Activated CD4-positive, alpha-beta T cell treated with anti-CD3 and anti-CD28 coated beads, Interleukin-2, amount 50 U/mL, for 24 hours (primary cell): ENCODE measurements at regions not wholly inside any gene's neighbourhood (a gene's known extent, or its start where the extent isn't known, plus 50 kb on each side); places are given as distances from the start of the nearest gene placed in this dataset.

Source experiments
- DNase-seq, 2 donors: peaks; one replicate each; pipeline ENCODE4 v3.0.0-alpha.2; 2020; ENCODE audit warnings: low read depth in 1 of 2, low spot score in 1 of 2

DNA sequence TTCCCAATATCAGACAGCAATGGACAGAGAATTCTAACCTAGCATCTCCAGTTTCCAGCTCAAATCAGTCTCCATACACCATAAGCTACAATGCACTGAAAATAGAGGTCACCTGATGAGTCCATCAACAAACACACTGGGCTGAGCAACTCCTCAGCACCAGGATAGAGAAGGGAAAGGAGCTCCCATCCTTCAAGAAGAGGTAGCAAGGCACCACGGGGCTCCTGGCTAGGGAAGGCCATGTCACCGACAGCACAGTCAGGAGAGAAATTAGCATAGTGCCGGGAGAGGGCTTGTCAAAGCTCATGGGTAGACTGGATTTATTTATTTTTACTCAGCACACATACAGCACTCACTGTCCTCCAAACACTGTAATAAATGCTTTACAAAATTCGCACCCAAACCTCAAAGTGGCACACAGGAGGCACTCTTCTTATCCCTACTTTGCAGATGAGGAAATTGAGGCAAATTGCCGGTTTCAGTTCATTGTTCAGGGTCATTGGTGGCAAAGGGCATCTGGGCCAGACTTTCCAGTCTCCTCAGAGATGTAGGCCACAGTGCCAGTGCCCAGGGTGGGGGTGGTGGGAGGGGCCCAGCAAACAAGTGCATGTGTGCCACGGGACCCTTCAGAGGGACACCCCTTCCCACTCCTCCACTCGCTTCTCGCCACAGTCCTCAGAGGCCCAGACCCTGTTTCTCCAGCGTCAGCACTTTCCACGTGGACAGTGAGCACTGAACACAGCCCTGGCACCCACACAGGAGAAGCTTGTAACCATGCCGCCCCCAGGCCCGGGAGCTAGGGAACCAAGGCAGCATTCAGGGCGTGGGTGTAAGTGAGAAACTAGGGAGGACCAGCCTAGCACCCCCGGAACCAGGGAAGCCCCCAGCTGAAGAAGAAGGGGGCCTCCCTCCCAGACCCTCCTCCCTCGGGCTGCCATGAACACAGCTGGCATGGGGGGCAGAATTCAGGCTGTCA is 1417.4 kb downstream of the TBC1D22A start:
- DNase-seq, result no peak

GRCh38 chr22:48178536-48178935 is 1416.1 kb downstream of the TBC1D22A start:
- DNase-seq, result no peak

- no peak for DNase-seq
Measured at GRCh38 chr22:48177631-48178030, 1415.2 kb downstream of the TBC1D22A start.

DNA sequence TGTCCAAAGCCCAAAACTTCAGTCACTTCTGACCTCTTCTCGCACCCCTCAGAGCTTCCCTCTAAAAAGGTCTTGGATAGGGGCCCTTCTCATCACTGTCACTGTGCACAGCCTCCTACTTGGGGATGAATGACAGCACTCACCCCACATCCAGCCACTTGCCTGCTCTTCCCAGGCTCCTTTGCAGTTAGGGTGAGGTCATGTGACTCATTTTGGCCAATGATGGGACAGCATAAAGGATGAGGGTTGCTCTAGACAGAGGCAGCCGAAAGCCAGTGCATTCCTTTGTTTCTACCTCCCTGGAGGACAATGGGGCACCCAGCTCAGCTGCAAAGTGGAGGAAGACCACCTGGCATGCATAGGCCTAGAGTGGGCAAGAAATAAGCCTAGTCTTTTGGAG is 1413.3 kb downstream of the TBC1D22A start:
- no peak for DNase-seq

DNA sequence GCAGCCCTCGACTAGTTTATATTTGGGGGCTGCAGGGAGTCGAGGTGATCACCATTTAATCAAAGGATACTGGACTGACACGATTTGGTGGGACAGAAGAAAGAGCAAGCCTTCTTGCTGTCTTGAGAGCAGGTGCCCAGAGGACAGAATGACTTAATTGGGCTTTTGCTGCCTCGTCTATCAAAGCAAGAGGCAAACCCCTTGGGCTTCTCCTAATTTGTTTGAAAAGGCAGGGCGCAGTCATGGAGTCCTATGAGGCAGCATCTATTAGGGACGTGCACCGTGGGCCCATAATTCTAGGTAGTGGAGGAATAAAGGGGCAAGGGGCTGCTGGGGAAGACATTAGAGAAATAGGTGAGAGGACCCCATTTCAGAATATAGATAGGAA is 1411.3 kb downstream of the TBC1D22A start:
- no peak for DNase-seq

DNA sequence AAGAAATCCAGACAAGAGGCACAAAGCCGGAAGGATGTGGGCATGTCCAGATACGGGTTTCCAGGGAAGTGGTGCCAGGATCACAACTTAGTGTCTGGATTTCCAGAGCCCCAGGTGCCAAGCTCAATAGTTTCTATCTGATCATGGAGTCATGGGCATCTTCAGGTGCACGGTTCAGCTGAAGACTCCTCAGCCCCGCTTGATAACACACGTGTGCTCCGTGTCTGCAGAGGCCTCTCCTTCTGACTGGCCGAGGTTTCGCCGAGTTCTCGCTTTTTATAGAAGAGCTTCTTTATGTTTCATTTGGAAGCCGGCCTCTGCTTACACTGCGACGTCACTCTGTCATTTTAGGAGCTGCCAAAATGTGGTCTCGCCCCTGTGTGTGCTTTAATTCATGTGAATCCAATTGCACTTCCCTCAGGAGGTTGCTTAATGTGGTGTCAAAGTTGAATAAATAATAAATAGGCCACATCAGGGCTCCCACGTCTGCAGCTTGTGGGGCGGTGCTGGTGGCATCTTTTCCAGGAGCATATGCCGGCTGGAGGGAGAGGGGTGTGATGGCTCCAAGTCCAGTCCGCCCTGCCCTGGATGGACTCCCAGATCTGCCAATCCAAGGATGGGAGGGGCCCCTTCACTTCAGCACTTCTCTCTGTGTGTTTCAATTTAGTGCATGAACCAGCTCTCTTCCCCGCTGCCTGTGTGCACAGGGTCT is 1410.8 kb downstream of the TBC1D22A start:
- DNase-seq, result no peak

GRCh38 chr22:48171271-48171691 is 1408.8 kb downstream of the TBC1D22A start:
- DNase-seq, result no peak

- DNase-seq, result no peak
Measured at GRCh38 chr22:48169227-48169626, 1406.8 kb downstream of the TBC1D22A start.

GRCh38 chr22:48167238-48167637 is 1404.8 kb downstream of the TBC1D22A start:
- DNase-seq, result no peak

GRCh38 chr22:48161298-48161697 is 1398.8 kb downstream of the TBC1D22A start:
- DNase-seq, result no peak

- no peak for DNase-seq
Measured at GRCh38 chr22:48157676-48158075, 1395.2 kb downstream of the TBC1D22A start.

GRCh38 chr22:48156603-48157355 is 1394.3 kb downstream of the TBC1D22A start:
- no peak for DNase-seq

DNA sequence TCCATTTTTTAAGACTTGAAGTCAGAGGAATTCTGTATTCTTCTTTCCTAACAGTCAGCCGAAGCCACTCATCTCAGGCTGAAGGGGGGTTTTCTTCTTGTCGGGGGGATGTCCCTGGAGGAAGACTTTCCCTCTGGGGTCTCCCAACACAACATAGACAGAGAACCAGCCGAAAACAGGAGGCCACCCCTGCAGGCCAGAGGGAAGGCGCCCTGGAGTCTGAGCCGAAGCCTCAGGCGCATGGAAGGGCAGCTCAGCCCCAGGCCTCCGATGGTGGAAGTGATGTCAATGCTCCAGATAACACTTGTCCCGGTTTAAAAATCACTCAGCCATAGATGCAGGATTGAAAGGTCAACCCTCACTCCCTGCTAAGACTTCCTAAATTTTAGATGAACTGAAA is 1393.0 kb downstream of the TBC1D22A start:
- no peak for DNase-seq

DNA sequence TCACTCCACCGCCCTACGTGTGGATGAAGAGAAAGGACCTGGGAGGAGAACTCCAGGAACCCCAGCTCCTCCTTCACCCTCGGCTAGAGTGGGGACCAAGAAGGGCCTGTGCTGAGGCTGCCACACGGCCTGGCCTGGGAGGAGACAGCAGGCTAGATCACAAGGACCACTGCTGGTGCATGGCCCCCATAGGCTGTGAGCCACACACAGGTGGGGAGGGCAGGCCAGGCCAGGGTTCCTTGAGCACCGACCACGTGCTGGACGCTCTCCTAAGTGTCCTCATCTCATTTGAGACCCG is 1392.4 kb downstream of the TBC1D22A start:
- DNase-seq, result no peak

GRCh38 chr22:48154169-48154942 is 1391.9 kb downstream of the TBC1D22A start:
- DNase-seq, result no peak

DNA sequence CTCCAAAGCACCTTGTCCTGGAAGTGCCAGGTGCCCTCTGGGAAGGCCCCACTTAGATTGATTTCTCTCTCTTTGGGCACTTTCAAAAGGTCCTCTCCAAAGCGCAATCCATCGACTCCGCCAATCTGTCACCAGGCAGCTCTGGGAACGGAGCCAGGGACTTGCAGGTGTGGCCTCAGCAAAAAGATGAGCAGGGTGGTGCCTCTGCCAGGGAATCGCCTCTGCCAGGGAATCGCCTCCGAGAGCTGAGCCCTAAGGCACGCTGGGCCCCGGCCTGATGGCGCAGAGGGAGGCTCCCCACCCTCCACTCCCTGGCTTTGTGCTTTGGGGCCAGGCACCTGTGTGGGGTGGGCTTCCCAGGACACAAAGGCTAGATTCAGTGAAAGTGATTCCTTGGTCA is 1391.3 kb downstream of the TBC1D22A start:
- DNase-seq, result no peak

DNA sequence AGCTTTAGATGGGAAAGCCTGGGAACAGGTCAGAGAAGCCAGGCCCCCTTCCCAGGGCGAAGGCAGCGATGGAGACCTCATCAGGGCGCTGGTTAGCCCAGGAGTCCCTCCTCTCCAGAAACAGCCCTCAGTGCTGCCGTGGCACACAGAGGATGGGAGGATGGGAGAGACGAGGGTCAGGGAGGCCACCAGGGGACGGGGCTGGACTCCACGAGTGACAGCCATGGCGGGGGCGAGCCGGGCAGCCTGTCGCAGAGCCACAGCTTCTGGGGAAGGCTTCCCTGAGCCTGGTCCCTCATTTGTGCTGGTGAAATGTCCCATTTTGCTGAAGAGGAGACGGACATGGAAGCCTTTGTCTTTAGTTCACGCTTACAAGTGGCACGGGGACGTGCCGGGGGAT is 1390.5 kb downstream of the TBC1D22A start:
- no peak for DNase-seq

GRCh38 chr22:48152164-48152775 is 1389.8 kb downstream of the TBC1D22A start:
- DNase-seq, result no peak

DNA sequence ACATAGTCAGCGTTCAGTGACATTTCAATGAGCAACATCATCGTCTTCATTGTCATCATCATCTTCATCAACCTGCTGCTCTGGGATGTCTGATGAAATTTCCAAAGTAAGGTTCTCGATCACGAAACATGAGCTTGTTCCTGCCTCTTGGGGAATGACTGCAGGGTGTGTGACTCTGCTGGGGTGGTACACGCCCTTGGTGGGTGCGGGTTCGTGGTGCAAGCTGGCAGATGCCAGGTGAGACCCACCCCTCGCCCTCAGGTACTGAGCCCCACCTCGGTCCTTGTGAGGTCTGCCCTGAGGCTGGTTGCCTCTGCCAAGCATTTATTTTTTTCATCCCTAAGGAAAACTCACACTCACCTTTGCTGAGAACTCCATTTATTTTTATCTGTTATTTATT is 1389.2 kb downstream of the TBC1D22A start:
- no peak for DNase-seq

DNA sequence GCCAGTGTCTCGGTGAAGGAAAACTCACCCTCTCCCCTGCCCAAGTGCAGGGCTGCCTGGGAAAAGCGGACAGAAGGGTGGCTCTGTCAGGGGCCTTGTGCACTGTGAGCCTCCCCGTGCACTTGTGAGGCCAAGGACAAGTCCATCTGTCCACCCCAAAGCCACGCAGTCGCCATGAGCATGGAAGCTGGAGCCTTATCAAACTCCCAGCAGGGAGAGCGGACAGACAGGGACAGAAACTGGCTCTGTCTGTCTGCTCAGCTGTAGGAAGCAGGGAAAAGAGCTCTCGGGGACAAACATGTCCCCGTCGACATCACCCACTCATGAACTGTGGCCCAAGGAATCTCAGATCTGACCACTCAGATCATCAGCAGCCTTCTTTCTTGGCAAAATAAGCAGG is 1385.4 kb downstream of the TBC1D22A start:
- DNase-seq, result no peak

GRCh38 chr22:48147404-48147803 is 1385.0 kb downstream of the TBC1D22A start:
- no peak for DNase-seq
